Iris pigment epithelial cell (primary cell): ENCODE measurements at regions not wholly inside any gene's neighbourhood (a gene's known extent, or its start where the extent isn't known, plus 50 kb on each side); places are given as distances from the start of the nearest gene placed in this dataset.
"Not testable (repeated sequence)": the region's sequence is repeated elsewhere in the genome, so short reads cannot be mapped to it uniquely, and the experiment has no call there.

Source experiments
- DNase-seq: peaks from one replicate; pipeline ENCODE4 v3.0.0-alpha.2; 2011; ENCODE audit warnings: low read depth

- no peak for DNase-seq
Observed at GRCh38 chr12:66775871-66776270, 97.0 kb upstream of the GRIP1 start.

- no peak for DNase-seq
Observed at GRCh38 chr12:66776974-66777373, 98.1 kb upstream of the GRIP1 start.

DNA sequence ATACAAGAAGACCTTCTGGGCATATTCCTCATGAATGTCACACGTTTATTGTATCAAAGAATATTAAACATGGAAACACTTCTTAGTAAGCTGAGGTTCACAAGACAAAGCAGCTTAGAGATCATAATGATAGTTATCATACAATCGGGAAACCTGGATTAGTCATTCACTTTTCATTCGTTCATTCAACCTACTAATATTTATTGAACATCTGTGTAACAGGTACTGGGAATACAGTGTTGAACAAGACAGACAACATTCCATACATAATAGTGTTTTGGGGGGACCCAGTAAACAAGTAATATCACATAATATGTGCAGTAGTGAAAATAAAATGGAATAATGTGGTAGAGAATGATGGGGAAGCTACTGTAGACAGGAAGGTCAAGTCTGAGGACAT is 100.6 kb upstream of the GRIP1 start:
- DNase-seq = no peak

DNA sequence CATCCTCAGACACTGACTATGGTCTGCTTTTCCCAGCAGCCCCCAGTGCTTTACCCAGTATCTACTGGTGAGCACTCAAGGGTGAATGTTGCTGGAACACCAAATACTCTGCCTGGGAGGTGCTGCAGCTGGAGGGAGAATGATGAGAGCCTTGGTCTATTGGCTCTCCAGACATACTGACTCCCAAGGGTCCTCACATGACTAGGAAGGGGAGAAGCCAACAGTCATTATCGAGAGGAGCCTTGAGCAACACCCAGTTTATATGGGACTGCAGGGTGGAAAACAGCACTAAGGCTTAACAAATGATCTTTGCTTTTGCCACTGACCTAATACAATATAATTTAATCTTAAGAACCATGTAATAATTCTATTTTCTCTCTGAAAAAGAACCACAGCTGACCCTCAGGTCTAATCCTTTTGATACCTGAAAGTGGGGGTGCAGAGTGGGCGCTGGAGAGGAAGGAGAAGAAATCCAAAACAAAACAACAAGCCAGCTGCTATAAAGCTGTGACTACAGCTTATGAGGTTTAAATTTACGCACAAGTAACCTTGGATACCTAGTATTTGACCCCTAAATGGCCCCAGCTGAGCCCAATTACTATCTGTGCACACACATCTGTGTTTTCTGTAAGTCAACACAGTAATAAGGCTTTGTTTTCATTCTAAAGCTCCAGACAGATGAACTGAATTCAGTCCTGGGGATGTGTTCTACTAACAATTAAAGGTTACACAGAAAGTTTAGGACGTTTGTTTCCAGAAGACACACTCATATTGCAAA is 107.8 kb upstream of the GRIP1 start:
- no peak for DNase-seq

GRCh38 chr12:66799551-66799950 is 120.7 kb upstream of the GRIP1 start:
- no peak for DNase-seq

- DNase-seq = no peak
Observed at GRCh38 chr12:66800046-66800445, 121.2 kb upstream of the GRIP1 start.

DNA sequence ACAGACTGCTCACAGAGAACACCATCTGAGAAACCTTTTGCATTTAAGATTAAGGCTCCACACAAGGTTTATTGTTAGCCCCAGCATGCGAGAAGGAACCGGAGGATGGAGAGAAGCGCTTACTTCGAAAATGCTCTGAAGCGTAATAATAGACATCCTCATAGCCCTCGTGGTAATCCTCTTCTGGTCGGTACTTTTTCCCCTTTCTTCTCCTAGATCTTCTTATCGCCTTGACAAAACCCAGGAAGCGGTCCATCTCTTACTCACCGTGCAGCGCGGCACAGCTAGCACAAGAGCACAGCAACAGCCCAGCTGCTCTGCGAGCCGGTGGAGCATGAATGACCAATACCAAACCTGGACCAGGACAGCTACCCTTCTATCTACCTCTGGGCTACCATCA is 125.1 kb upstream of the GRIP1 start:
- DNase-seq = peak; percentile 3

- no peak for DNase-seq
Observed at GRCh38 chr12:66804563-66804974, 125.7 kb upstream of the GRIP1 start.

DNA sequence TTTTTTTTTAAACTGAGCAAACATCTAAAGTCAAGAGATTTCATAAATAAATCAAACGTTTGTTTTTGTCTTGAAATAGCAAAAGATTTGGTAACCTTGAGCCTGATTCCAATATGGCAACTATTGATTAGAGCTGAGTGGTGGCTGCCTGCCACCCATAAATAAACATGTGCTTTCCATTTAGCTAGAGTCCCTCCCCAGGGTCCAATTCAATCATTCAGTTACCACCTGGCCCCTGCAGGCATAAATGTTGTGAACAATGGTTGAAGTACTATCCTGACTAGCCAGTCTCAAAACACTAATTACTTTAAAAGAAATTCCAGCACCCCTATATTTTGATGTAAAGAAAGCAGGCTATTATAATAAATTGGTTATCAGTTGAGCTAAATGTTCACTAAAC is 129.7 kb upstream of the GRIP1 start:
- DNase-seq = no peak

DNA sequence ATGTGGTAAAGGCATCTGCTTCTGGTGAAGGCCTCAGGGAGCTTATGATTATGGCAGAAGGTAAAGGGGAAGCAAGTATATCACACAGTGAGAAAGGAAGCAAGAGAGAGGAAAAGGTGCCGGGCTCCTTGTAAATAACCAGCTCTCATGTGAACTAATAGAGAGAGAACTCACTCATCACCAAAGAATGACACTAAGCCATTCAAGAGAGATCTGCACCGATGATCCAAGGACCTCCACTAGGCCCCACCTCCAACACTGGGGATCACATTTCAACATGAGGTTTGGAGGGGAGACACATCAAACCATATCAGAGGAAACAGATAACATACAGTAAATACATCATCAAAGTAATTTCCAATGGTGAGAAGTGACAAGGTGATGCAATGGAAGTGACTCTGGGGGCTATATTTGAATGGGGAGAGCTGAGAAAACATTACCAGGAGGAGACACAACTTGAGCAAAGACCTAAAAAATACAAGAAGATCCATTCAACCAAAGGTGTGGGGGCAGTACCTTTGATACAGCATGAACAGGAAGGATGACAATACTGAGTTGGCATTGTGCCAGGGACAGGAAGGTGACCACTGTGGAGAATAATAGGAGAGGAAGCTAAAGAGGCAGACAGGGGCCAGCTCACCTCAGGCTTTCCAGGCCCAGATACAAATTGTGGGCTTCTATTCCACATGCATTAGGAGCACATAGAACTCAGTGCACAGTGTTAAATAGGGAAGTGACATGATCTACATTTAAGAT is 134.4 kb upstream of the GRIP1 start:
- no peak for DNase-seq

GRCh38 chr12:66819587-66819986 is 140.7 kb upstream of the GRIP1 start:
- DNase-seq = no peak

- no peak for DNase-seq
Observed at GRCh38 chr12:66822961-66823360, 144.1 kb upstream of the GRIP1 start.

DNA sequence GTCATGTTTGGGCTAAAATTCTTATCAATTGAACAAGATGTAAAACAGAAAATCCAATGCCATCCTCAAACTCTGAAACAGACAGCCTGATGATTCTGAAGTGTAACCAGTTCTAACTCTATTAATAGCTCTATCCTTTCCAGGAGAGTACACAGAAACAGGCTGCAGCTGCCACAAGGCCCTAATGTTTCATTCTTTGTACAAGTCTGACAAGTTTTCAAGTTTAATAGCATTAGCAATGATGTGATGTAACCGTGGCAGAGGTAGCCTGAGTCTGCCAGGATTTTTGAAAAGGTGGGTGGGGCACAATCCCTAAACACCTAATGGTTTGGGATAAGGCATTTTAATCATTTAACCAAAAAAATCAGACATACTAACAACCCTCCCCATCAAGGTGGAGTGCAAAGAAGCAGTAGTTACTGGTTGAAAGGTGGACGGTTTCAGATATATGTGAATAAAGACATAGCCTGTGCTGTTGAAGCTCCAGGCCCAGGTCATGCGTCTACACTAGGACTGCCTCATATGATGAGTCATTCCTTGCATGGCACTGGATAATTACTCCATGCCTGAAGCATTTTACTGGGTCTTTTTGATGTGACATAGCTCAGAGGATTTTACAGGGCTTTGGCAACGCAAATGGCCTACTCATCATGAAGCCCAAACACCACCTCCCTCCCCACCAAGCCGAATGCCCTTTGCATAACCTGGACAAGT is 145.1 kb upstream of the GRIP1 start:
- peak; percentile 19 for DNase-seq

DNA sequence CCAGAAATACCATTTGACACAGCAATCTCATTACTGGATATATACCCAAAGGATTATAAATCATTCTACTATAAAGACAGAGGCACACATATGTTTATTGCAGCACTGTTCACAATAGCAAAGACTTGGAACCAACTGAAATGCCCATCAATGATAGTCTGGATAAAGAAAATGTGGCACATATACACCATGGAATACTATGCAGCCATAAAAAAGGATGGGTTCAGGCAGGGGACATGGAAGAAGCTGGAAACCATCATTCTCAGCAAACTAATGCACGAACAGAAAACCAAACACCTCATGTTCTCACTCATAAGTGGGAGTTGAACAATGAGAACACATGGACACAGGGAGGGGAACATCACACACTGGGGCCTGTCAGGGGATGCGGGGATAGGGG is 147.0 kb upstream of the GRIP1 start:
- DNase-seq = not testable (repeated sequence)

DNA sequence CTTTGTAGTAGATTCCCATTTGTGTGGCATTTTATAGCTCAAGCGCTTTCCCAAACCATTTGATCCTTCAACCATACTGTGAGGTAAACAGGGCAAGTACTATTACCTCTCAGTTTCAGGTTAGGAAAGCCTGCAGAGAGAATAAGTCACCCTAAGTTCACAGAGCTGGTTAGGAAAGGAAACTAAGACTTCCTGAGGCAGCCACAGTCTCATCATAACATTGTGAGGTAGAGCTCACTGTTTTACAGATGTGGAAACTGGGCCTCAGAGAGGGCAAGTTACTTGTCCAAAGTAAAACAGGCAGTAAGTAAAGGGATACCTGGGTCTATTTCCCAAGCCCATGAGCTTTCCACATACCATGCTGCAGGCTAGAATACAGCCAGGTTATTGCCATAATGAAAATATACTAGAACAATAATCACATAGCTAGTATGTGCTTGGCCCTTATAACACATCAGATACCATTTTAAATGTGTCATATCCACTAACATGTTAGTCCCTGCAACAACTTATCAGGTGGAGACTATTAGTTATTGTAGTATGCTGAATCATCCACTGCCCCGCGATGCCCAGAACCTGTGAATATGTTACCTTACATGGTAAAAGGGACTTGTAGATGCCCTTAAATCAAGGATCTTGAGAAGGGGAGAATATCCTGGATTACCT is 150.9 kb upstream of the GRIP1 start:
- no peak for DNase-seq

- no peak for DNase-seq
Observed at GRCh38 chr12:66831495-66831894, 152.6 kb upstream of the GRIP1 start.

- no peak for DNase-seq
Observed at GRCh38 chr12:66832997-66833396, 154.1 kb upstream of the GRIP1 start.

DNA sequence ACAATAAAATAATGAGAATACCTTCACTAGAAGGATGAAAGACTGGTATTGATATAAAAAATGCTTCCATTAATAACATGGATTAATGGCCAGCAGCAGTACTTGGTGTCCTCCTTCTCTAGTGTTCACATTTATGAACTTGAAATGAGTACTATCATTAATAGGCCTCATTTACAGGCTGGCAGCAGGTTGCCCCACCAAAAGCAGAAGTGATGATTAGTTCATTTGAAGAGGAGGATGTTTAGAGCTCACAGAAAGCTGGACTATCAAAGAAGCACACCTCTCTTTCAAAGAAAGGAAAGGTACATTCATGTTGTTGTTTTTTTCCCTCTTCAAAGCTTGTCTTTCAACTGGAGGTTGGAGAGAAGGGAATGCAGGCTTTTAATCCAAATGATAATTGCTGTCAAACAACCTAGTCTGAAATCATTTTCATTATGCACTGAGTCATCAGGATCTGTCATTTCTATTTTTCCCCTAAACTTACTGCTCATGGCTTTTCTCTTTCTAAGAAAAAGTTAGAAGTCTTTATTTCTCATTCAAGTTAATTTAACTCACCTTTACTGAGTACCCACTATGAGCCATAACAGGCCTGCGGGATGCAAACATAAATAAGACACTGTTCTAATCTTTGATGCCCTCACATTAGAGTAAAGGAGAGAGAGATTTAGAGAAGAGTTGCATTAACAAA is 157.9 kb upstream of the GRIP1 start:
- DNase-seq = no peak

GRCh38 chr12:66837311-66837627 is 158.4 kb upstream of the GRIP1 start:
- no peak for DNase-seq

DNA sequence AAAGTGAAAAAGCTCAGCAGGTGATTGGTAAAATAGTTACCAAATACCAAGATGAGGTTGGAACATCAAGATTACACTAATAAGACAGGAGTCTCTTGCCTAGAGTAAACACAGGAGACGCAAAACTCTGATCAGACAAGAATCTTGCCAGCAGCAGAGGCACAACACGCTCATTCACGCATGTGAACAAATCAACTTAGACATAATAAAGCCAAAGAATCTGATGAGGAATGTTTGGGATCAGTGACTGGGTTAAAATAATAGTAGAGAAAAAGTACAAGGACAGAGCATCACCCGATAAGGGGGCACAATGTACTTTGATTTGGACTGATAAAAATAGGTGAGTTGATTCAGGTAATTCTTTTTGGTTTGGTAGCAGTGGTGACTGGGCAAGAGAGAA is 159.5 kb upstream of the GRIP1 start:
- DNase-seq = peak; percentile 2

- peak; percentile 6 for DNase-seq
Observed at GRCh38 chr12:66848967-66849366, 170.1 kb upstream of the GRIP1 start.

GRCh38 chr12:66851134-66851533 is 172.3 kb upstream of the GRIP1 start:
- DNase-seq = no peak
